ENCODE measurements at regions not wholly inside any gene's neighbourhood (a gene's known extent, or its start where the extent isn't known, plus 50 kb on each side); places are given as distances from the start of the nearest gene placed in this dataset.

GRCh38 chr21:15493646-15494045 lies 236.1 kb upstream of the USP25 start:
- DNase-seq: no peak

- DNase-seq: no peak
Measured at GRCh38 chr21:15494481-15494880, 235.3 kb upstream of the USP25 start.

GRCh38 chr21:15495965-15496364 lies 233.8 kb upstream of the USP25 start:
- DNase-seq: no peak

DNA sequence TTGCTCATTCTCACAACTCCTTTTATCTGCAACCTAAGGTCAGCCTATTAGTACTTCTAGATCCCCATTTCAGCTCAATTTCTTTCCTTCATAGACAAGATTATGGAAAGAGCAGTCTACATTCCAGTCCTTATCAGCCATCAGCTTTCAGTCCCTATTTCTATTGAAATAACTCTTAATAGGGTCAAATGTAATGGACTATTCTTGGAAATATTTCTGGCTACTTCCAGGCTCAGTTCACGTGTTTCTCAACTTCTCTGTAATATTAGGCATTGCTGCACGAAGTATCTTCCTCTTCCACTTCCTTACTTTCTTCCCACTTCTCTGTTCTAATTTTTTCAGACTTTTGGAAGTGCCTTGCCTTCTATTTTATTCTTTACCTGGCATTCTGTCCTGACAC lies 232.9 kb upstream of the USP25 start:
- no peak for DNase-seq

GRCh38 chr21:15498455-15498854 lies 231.3 kb upstream of the USP25 start:
- no peak for DNase-seq

DNA sequence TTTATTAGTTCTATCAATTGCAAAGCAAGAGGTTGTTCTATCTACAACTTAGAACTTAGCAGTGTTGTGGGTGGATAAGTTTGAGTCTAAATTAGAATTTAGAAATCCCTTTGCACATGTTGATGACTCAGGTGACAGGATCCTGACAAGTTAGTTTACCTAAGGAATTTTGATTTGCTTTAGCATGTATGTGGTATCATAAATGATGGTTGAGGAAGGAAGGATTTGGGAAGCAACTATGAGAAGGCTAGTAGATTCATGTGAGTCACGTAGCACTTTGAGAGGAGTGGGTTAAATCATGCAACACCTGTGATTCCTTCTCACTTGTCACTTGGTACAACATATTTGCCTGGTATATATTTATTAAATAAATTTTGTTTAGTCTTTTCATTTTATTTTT lies 223.7 kb upstream of the USP25 start:
- DNase-seq: no peak

DNA sequence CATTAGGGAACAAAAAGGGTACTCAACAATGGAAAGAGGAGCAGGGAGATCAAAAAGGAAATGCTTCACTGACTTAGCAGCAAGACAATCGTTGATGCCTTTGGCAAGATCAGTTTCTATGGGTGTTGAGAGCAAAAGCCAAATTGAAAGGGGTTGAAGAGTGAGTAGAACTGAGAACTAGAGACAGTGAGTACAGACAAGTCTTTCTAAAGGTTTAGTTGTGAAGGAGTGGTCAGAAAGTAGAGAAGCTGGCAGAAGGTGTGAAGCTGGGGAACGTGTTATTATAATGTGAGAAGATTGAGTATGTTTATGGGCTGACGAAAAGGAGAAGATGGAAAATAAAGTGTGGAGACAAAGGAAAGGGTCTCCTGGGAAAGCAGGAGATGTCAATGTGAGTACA lies 221.2 kb upstream of the USP25 start:
- DNase-seq: no peak

DNA sequence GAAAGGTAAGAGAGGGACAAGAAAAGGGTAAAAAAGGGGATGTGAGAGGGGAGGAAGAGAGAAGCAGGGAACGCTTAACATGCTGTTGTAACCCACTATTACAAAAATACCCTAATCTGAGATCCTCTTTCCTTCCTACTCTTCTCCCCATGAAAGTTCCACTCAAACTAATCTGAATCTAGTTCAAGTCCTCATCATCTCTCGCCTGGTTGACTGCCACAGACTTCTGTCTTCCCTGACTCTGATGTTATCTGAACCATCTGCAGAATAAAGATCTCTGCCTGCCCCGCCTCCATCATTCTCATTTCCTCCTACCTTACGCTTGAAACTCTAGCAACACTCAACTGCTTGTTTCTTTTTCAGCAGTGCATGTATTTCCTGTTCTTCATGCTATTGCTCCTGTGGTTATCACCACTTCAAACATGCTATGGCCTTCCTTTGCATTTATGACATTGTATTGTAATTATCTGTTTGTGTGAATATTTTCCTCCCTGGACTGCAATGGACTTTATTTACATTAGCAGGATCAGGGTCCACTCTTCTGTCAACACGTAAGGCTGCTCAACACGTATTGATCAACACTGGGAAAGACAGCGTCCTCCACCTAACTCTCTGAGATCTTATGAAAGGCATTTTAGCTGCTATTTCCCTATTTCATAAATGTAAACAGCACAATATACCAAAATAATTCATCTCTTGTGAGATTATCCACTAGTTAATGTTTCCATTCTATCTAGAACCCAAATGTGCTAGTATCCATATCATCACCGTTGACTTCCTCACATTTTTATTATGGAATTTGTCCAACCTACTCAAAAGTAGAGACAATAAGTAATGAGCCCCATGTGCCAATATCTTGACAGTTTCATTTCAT lies 215.5 kb upstream of the USP25 start:
- DNase-seq: peak; percentile 28

- DNase-seq: no peak
Measured at GRCh38 chr21:15515908-15516307, 213.9 kb upstream of the USP25 start.

- no peak for DNase-seq
Measured at GRCh38 chr21:15517394-15517793, 212.4 kb upstream of the USP25 start.

- no peak for DNase-seq
Measured at GRCh38 chr21:15520811-15521643, 208.8 kb upstream of the USP25 start.

GRCh38 chr21:15521644-15522001 lies 208.2 kb upstream of the USP25 start:
- DNase-seq: no peak

DNA sequence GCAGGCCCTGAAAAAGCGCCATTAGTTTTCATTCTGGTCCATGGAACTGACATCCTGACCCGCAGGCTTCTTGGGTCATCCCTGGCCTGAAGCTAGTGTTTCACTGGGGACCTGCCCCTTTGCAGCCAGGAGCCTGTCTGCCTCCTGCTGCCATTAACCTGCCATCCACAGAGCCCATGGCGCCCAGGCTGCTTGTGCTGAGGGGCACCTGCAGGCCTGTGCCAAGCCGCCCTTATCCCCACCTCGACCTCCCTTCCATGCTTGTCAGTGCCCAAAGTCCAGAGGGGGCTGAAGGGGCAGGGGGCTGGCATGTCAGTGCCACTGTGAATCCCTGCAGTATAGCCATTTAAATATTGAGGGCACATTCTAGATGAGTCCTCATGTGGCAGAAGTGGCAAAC lies 207.6 kb upstream of the USP25 start:
- no peak for DNase-seq

- no peak for DNase-seq
Measured at GRCh38 chr21:15524855-15525254, 204.9 kb upstream of the USP25 start.

DNA sequence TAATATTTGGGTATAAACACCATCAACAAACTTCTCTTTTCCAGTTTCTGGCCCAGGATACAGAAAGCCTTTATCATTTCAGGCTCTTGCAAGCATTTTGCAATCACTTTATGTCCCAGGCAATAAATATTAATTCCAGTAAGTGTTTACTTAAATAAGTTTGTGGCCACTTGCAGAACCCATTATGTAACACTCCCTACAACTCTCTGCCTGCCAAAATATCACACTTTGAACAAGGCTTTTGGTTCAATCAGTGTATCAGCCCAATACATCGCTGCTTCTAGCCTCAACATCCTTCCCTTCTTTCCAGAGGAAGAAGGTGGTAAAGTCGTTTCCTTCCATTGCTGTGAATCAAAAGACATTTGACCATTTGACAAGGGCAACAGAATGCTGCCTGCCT lies 203.0 kb upstream of the USP25 start:
- no peak for DNase-seq

DNA sequence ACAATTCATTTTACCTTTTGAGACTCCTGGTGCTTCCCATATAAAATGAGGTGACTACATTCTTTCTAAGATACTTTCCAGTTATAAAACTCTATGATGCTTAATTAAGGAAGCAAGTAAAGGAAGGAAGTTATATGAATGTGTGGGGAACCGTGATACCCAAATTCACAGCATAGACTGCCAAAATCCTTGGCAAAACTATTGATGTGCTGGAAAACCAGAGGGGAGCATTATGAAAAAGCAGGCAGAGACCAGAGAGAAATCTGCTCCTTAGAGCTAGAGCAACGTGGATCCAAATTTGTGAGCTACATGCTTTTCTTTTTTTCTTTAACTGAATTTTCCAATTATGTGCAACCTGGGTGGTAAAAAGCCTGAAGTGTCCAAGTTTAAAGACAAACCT lies 201.4 kb upstream of the USP25 start:
- no peak for DNase-seq

DNA sequence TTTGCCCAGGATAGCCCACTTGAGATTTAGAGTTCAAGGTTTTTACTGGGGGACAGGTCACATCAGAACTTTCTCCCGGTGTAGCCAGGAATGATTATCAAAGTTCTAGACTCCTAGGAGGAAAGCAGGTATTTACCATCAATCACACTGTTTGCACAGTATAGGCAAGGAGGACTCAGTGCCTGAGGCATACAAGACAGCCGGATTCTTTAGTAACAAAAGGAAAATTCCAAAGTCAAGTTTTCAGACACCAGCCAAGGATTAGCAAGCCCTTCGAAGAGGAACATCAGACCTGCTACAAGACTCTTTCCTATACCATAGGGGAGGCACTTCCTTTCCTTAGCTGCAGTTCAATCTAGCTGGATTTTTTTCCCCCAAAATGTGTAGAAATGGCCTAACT lies 197.8 kb upstream of the USP25 start:
- DNase-seq: no peak

GRCh38 chr21:15533618-15534017 lies 196.2 kb upstream of the USP25 start:
- no peak for DNase-seq

DNA sequence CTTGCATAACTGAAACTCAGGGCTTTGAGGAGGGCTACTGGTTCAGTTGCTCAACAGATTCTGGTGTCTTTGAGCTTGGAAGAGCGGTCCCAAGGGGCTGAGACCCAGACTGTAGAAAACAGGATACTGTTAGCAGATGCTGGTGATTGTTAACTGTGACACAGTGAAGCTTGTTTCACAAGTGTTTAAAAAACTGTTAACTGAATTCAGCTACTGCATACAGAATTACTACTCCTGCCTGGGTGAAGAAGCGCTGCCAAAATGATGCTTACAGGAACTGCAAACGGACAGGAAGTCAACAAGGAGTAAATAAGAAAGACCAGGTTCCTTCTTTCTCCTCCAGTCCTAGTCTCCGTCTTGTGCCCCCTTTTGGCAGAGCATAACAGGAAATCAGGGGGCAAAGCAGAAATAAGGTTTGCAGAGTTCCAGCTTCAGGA lies 195.3 kb upstream of the USP25 start:
- no peak for DNase-seq

DNA sequence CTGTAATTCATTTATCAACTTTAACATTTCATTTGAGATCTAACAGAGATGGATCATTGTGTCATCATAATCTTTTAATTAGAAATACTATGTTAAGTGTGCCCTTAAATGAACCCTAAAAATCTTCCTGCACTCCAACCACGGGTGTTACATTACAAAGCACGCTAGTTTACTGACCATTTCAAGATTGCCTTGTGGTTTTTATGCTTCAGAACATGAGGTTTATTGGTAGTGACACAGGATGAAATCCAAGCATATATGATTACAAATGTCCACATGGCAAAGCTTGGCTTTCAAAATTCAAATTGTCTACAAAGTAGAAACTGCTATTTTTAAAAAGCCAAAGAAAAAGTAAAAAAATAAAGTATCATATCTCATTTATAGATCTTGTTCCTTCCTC lies 190.4 kb upstream of the USP25 start:
- no peak for DNase-seq

GRCh38 chr21:15543473-15543872 lies 186.3 kb upstream of the USP25 start:
- no peak for DNase-seq

- no peak for DNase-seq
Measured at GRCh38 chr21:15549671-15550070, 180.1 kb upstream of the USP25 start.

DNA sequence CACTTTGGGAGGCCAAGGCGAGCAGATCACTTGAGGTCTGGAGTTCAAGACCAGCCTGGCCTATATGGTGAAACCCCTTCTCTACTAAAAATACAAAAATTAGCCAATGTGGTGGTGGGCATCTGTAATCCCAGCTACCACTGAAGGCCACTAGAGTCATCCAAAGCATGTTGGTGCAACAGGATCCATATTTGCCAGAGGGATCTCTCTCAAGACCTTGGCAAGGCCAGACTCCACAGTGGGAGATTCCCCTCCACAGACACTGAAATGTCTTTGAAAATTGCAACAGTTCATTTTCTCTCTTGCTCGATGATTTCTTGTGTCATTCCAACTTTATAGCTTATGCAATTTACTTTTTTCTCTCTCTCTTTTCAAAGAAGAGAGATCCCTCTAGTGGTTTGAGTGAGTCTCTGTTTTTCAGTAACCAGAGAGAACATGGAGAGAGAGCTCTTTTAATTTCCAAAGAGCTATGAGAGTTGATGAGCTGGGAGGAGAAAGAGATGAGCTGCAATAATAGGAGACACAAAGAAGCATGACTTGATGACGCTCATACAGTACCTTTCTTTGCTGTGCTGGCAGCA lies 176.8 kb upstream of the USP25 start:
- DNase-seq: no peak

DNA sequence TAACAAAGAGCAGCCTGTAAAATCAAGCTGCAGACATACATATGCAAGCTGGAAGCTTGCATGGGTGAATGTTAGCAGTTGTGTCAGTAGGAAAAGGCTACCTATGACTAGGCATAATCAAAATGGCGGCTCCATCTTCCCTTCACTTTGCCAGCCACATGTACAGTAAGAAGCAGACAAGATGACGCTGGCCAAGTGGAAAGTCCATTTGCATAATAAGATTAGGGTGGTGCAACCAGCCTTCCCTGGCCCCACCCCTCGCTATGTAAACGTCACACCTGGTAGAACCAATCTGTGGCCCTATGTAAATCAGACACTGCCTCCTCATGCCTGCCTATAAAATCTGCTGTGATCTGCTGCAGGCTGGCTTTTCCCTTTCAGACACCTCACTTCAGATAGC lies 171.9 kb upstream of the USP25 start:
- DNase-seq: no peak

Measured in activated CD8-positive, alpha-beta memory T cell treated with anti-CD3 and anti-CD28 coated beads, Interleukin-2, amount 50 U/mL, for 4 hours (primary cell).